Subcutaneous abdominal adipose tissue (tissue), 5 donors: ENCODE measurements at regions not wholly inside any gene's neighbourhood (a gene's known extent, or its start where the extent isn't known, plus 50 kb on each side); places are given as distances from the start of the nearest gene placed in this dataset.
"Not testable (repeated sequence)": the region's sequence is repeated elsewhere in the genome, so short reads cannot be mapped to it uniquely, and the experiment has no call there.

Experiments
- H3K27ac ChIP-seq: one replicate; pipeline ENCODE4 v1.7.0; 2013; ENCODE audit warnings: low read depth, mild to moderate bottlenecking, inconsistent platforms, low read length, moderate library complexity
- H3K27me3 ChIP-seq, 5 donors: one replicate each; pipeline ENCODE4 v1.7.0; 2013; ENCODE audit warnings: low read length in 5 of 5, inconsistent platforms in 1 of 5; ENCODE audit not compliant: control insufficient read depth in 5 of 5, insufficient read depth in 4 of 5
- H3K36me3 ChIP-seq, 5 donors: one replicate each; pipeline ENCODE4 v1.7.0; 2013; ENCODE audit warnings: low read length in 5 of 5; ENCODE audit not compliant: control insufficient read depth in 5 of 5, insufficient read depth in 5 of 5
- H3K4me1 ChIP-seq, 5 donors: one replicate each; pipeline ENCODE4 v1.7.0; 2013; ENCODE audit warnings: low read length in 5 of 5, mild to moderate bottlenecking in 3 of 5, moderate library complexity in 1 of 5; ENCODE audit not compliant: control insufficient read depth in 5 of 5, insufficient read depth in 5 of 5
- H3K4me3 ChIP-seq, 5 donors: one replicate each; pipeline ENCODE4 v1.7.0; 2013; ENCODE audit warnings: low read length in 5 of 5, low read depth in 1 of 5
- H3K9ac ChIP-seq, 5 donors: one replicate each; pipeline ENCODE4 v1.7.0; 2013; ENCODE audit warnings: low read length in 5 of 5, mild to moderate bottlenecking in 4 of 5, moderate library complexity in 3 of 5
- H3K9me3 ChIP-seq, 5 donors: one replicate each; pipeline ENCODE4 v1.7.0; 2013; ENCODE audit warnings: low read length in 5 of 5; ENCODE audit not compliant: control insufficient read depth in 5 of 5
- donor health status: healthy.
- donor health status: healthy.
- donor health status: healthy.
- donor health status: healthy.
- donor health status: healthy.

DNA sequence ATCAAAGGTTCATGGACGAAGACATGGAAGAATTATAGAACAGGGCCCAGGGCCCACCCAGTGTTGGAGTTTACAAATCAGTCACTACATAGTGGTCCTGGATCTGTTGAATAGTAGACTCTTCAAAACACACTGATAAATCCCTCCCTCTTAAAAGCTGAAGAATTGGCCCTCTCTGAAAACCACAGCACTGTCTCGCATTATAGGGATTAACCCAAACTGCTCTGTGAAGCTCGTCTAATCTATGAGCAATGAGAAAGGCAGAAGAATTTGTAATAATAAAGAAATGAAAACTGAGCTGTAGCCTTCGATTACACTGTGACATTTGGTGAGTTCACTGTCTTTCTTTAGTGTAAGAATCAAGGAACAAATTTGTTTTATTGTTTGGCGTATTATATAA is 92.5 kb upstream of the ZFP42 start:
- H3K27ac ChIP-seq = no peak overlapping the region
- no peak overlapping the region for H3K4me3 ChIP-seq
- peaks cover 0 to 6% (median 4%) of the 10 kb centered on the region in 5 donors for H3K9me3 ChIP-seq
- no peaks in the 10 kb centered on the region for H3K36me3 ChIP-seq
- H3K27me3 ChIP-seq = no peaks in the 10 kb centered on the region
- no peaks in the 10 kb centered on the region for H3K4me1 ChIP-seq
- no peak overlapping the region for H3K9ac ChIP-seq

DNA sequence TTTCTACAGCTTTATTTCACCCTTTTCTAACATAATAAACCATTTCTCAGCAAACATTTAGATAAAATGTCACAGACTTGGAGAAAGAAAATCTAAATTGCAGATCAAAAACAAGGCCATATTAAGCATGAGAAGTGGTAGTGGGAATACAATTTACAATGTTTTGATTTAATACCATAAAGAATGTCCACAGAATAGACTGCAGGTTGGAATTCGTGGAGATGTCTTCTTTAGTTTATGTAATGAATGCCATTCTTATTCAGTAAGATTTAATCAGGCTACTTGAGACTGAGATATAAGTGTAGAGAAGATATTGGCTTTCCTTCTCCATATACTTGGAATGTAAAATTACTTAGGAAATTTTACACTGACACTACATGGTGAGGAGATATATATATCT is 91.9 kb upstream of the ZFP42 start:
- no peaks in the 10 kb centered on the region for H3K36me3 ChIP-seq

DNA sequence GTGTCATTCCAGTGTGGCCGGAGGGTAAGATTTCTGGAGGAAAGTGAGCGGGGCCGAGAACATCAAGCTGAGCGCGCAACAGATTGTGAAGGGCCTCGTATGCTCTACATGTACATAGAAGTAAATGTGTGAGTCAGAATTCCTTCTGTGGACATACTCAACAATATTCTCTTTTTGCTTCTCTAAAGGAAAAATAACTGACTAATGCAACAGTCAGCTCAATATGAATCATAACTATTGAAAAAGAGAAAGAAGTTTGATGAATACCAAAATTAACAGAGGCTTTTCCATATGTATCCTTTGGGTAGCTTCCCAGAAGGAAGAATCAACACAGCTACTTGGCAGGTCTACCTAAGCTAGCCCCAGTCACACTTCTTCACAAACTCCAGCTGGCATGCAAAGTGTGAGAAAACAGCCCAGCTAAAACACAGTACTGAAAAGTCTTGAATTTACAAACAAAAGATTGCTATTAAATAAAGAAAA is 87.5 kb upstream of the ZFP42 start:
- Histone ChIP-seq H3K36me3 (no peaks in the 10 kb centered on the region), H3K27ac (no peak overlapping the region), H3K9ac (no peak overlapping the region), H3K27me3 (peaks cover 0 to 2% (median 0%) of the 10 kb centered on the region in 5 donors), H3K4me1 (no peaks in the 10 kb centered on the region), H3K4me3 (no peak overlapping the region), H3K9me3 (peaks cover 0 to 4% (median 0%) of the 10 kb centered on the region in 5 donors)

More for the DNA sequence above, 91.9 kb upstream of the ZFP42 start:
- Histone ChIP-seq H3K4me3 (no peak overlapping the region), H3K9me3 (peaks cover 0 to 6% (median 4%) of the 10 kb centered on the region in 5 donors), H3K27ac (no peak overlapping the region), H3K27me3 (no peaks in the 10 kb centered on the region), H3K4me1 (no peaks in the 10 kb centered on the region), H3K9ac (no peak overlapping the region)

DNA sequence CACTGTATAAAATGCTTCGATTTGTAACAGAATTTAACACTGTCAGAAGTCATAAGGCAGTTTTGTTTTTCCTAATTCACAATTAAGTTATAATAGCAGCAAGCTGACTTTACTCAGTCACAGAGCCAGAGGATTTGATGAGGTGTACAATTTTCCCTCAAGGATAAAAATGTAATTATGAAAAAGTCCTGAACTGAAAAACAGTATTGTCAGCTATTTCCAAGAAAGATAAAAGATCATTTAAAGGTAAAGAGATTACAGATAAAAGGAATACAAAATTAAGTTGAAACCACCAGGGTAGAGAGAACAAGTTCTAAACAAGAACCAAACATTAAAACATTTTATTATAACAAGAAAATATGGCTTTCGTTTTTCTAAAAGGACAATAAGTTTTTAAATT is 86.8 kb upstream of the ZFP42 start:
- H3K9me3 ChIP-seq = peaks cover 0 to 4% (median 0%) of the 10 kb centered on the region in 5 donors
- no peaks in the 10 kb centered on the region for H3K36me3 ChIP-seq
- no peak overlapping the region for H3K4me3 ChIP-seq
- no peak overlapping the region for H3K9ac ChIP-seq
- H3K4me1 ChIP-seq = no peaks in the 10 kb centered on the region
- H3K27me3 ChIP-seq = peaks cover 0 to 2% (median 0%) of the 10 kb centered on the region in 5 donors
- no peak overlapping the region for H3K27ac ChIP-seq

DNA sequence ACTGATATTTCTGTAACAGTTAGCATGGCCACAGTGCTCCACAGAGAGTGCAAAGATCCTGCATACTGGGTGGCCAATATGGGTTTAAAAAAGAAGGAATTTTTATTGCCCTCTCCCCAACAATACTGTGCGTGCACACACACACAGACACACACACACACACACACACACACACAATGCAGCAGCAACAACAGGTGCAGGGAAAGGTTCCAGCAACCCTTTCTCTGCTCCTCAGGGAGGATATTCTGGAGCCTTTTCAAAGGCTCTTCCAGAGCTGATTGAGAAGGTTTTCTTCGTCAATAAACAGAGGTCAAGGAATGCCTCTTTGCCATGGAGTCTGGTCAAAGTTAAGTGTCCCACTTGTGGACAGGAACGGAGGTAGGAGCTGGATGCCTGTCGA is 84.8 kb upstream of the ZFP42 start:
- peaks cover 0 to 2% (median 0%) of the 10 kb centered on the region in 5 donors for H3K27me3 ChIP-seq

DNA sequence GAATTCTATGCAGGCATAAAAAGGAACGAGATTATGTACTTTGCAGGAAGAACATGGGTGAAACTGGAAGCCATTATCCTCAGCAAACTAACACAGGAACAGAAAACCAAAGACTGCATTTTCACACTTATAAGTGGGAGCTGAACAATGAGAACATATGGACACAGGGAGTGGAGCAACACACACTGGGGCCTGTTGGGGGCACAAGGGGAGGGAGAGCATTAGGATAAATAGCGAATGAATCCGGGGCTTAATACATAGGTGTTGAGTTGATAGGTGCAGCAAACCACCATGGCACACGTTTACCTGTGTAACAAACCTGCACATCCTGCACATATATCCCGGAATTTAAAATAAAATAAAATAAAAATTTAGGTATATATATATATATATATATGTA is 80.2 kb upstream of the ZFP42 start:
- H3K9me3 ChIP-seq, H3K27me3 ChIP-seq, H3K4me1 ChIP-seq, H3K27ac ChIP-seq, H3K36me3 ChIP-seq, H3K9ac ChIP-seq, H3K4me3 ChIP-seq: not testable (repeated sequence)

More for the DNA sequence above, 84.8 kb upstream of the ZFP42 start:
- H3K4me1 ChIP-seq = no peaks in the 10 kb centered on the region
- no peak overlapping the region for H3K9ac ChIP-seq
- H3K27ac ChIP-seq = no peak overlapping the region
- no peaks in the 10 kb centered on the region for H3K36me3 ChIP-seq
- peaks cover 0 to 4% (median 0%) of the 10 kb centered on the region in 5 donors for H3K9me3 ChIP-seq
- no peak overlapping the region for H3K4me3 ChIP-seq

DNA sequence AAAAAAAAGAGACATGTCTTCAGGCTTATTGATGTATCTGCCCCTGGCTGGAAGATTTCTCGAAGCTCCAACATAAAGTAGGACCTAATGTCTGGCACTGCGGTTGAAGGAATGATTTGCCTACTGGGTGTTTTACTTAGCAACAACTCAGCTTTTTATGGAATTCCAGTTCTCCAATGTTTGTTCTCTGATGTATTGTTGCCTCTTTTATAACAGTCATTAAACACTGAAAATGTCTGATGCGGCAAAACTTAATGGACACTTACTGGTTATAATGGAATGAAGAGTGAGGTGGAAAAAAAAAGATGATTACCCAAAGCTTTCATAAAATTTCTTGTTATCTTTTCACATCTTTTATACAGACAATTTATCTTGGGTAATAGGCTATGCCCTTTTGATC is 75.6 kb upstream of the ZFP42 start:
- no peaks in the 10 kb centered on the region for H3K27me3 ChIP-seq

GRCh38 chr4:187921946-187922623 is 73.5 kb upstream of the ZFP42 start:
- Histone ChIP-seq H3K9ac (no peak overlapping the region), H3K27me3 (no peaks in the 10 kb centered on the region), H3K4me1 (no peaks in the 10 kb centered on the region), H3K4me3 (no peak overlapping the region), H3K9me3 (no peaks in the 10 kb centered on the region), H3K27ac (no peak overlapping the region), H3K36me3 (no peaks in the 10 kb centered on the region)

More for the DNA sequence above, 75.6 kb upstream of the ZFP42 start:
- Histone ChIP-seq H3K9me3 (no peaks in the 10 kb centered on the region), H3K9ac (no peak overlapping the region), H3K4me1 (no peaks in the 10 kb centered on the region), H3K4me3 (no peak overlapping the region), H3K36me3 (no peaks in the 10 kb centered on the region), H3K27ac (no peak overlapping the region)

DNA sequence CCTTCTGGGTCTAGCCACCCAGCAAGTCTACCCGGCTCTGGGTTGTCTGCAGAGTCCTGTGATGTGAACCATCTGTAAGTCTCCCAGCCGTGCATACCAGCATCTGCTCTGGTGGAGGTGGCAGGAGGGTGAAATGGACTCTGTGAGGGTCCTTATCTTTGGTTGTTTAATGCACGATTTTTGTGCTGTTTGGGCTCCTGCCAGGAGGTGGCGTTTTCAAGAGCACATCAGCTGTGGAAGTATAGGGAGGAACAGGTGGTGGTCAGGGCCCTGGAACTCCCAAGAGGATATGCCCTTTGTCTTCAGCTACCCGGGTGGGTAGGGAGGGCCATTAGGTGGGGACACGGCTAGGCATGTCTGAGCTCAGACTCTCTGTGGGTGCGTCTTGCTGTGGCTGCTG is 66.5 kb upstream of the ZFP42 start:
- Histone ChIP-seq H3K36me3 (no peaks in the 10 kb centered on the region), H3K4me1 (no peaks in the 10 kb centered on the region), H3K9ac (no peak overlapping the region), H3K27ac (no peak overlapping the region), H3K4me3 (no peak overlapping the region), H3K27me3 (no peaks in the 10 kb centered on the region), H3K9me3 (no peaks in the 10 kb centered on the region)

- Histone ChIP-seq H3K9me3 (peaks cover 0 to 2% (median 0%) of the 10 kb centered on the region in 5 donors), H3K4me1 (no peaks in the 10 kb centered on the region), H3K27ac (no peak overlapping the region), H3K36me3 (no peaks in the 10 kb centered on the region), H3K27me3 (no peaks in the 10 kb centered on the region), H3K4me3 (no peak overlapping the region), H3K9ac (no peak overlapping the region)
Measured at GRCh38 chr4:187934766-187935165, 60.8 kb upstream of the ZFP42 start.
